HEK293 (cell line): ENCODE measurements at regions not wholly inside any gene's neighbourhood (a gene's known extent, or its start where the extent isn't known, plus 50 kb on each side); places are given as distances from the start of the nearest gene placed in this dataset.

Source experiments
- CTCF ChIA-PET: fragments of 350-600 bp; formaldehyde crosslinking; extraction: SDS; loops from one replicate; lab custom pipeline; 2021; ENCODE audit warnings: antibody characterized with exemption; lab: Yijun Ruan, JAX
- POLR2A ChIA-PET: fragments of 300-600 bp; formaldehyde crosslinking; extraction: SDS; loops from one replicate; lab custom pipeline; 2020; ENCODE audit warnings: antibody characterized with exemption, inconsistent platforms; lab: Yijun Ruan, JAX
- H3K27ac ChIP-seq: fragments of 200-500 bp; sonication (Bioruptor generic); 2 replicates; pipeline ENCODE4 v1.5.1; 2014; ENCODE audit warnings: low read depth, low read length, control low read depth, inconsistent platforms; ENCODE audit errors: extremely low read depth
- H3K36me3 ChIP-seq, 2 experiments: fragments of 200-500 bp in 1 of 2; sonication (Bioruptor generic) in 1 of 2; 1 replicate in 1 of 2; 2 replicates in 1 of 2; pipeline ENCODE4 v1.5.1; 2014 to 2017; ENCODE audit warnings: inconsistent platforms in 2 of 2, low read length in 2 of 2; ENCODE audit not compliant: control insufficient read depth in 2 of 2, insufficient read depth in 1 of 2
- H3K4me1 ChIP-seq: fragments of 200-500 bp; sonication (Bioruptor generic); 2 replicates; pipeline ENCODE4 v1.5.1; 2014; ENCODE audit warnings: mild to moderate bottlenecking, low read length, inconsistent platforms; ENCODE audit not compliant: control insufficient read depth, insufficient read depth
- H3K4me3 ChIP-seq: 2 replicates; pipeline ENCODE4 v1.5.1; 2011; ENCODE audit warnings: low read depth, mild to moderate bottlenecking, control low read depth, low read length, moderate library complexity
- H3K9me3 ChIP-seq: fragments of 200-500 bp; sonication (Bioruptor generic); 2 replicates; pipeline ENCODE4 v1.5.1; 2014; ENCODE audit warnings: low read depth, low read length, inconsistent platforms; ENCODE audit not compliant: control insufficient read depth, insufficient read depth
- AEBP2 ChIP-seq: fragments of 450-650 bp; formaldehyde crosslinking; IDR thresholded peaks from 2 replicates; pipeline ENCODE4 v1.5.1; 2016; ENCODE audit warnings: missing biosample characterization, missing genetic modification characterization, borderline replicate concordance
- KLF10 ChIP-seq: fragments of 450-650 bp; IDR thresholded peaks from 2 replicates; pipeline ENCODE4 v1.5.1; 2018; ENCODE audit warnings: missing biosample characterization, mild to moderate bottlenecking, missing genetic modification characterization
- MZF1 ChIP-seq: fragments of 450-650 bp; formaldehyde crosslinking; IDR thresholded peaks from 2 replicates; pipeline ENCODE4 v1.5.1; 2017; ENCODE audit warnings: missing biosample characterization, missing genetic modification characterization, borderline replicate concordance
- OVOL3 ChIP-seq: fragments of 450-650 bp; formaldehyde crosslinking; IDR thresholded peaks from 2 replicates; pipeline ENCODE4 v1.5.1; 2016; ENCODE audit warnings: missing biosample characterization, missing genetic modification characterization
- SCRT1 ChIP-seq: fragments of 450-650 bp; formaldehyde crosslinking; IDR thresholded peaks from 2 replicates; pipeline ENCODE4 v1.5.1; 2016; ENCODE audit warnings: missing biosample characterization, missing genetic modification characterization, borderline replicate concordance
- SETDB1 ChIP-seq: IDR thresholded peaks from one replicate; pipeline ENCODE4 v1.6.1; 2017; ENCODE audit warnings: mild to moderate bottlenecking, low read length, moderate library complexity, mixed read lengths; ENCODE audit not compliant: insufficient read length
- WT1 ChIP-seq: fragments of 450-650 bp; formaldehyde crosslinking; IDR thresholded peaks from 2 replicates; pipeline ENCODE4 v1.5.1; 2016; ENCODE audit warnings: missing biosample characterization, missing genetic modification characterization
- ZNF132 ChIP-seq: fragments of 450-650 bp; formaldehyde crosslinking; IDR thresholded peaks from 2 replicates; pipeline ENCODE4 v1.5.1; 2017; ENCODE audit warnings: missing biosample characterization, missing genetic modification characterization, borderline replicate concordance
- ZNF223 ChIP-seq: fragments of 450-650 bp; formaldehyde crosslinking; IDR thresholded peaks from 2 replicates; pipeline ENCODE4 v1.5.1; 2016; ENCODE audit warnings: missing biosample characterization, missing genetic modification characterization
- ZNF274 ChIP-seq, 2 experiments: fragments of 200-500 bp in 1 of 2; fragments of 450-650 bp in 1 of 2; sonication (Bioruptor generic) in 1 of 2; formaldehyde crosslinking in 1 of 2; IDR thresholded peaks; 2 replicates each; pipeline versions ENCODE4 v1.5.1 to v1.6.1; 2014 to 2016; ENCODE audit warnings: borderline replicate concordance in 1 of 2, inconsistent platforms in 1 of 2, low read length in 1 of 2, missing biosample characterization in 1 of 2, missing genetic modification characterization in 1 of 2
- ZNF280C ChIP-seq: fragments of 450-650 bp; formaldehyde crosslinking; IDR thresholded peaks from 2 replicates; pipeline ENCODE4 v1.5.1; 2016; ENCODE audit warnings: missing biosample characterization, missing genetic modification characterization
- ZNF362 ChIP-seq: fragments of 450-650 bp; formaldehyde crosslinking; IDR thresholded peaks from 2 replicates; pipeline ENCODE4 v1.5.1; 2016; ENCODE audit warnings: missing biosample characterization, missing genetic modification characterization
- ZNF37A ChIP-seq: fragments of 450-650 bp; IDR thresholded peaks from 2 replicates; pipeline ENCODE4 v1.5.1; 2018; ENCODE audit warnings: missing biosample characterization, missing genetic modification characterization
- ZNF473 ChIP-seq: fragments of 450-650 bp; formaldehyde crosslinking; IDR thresholded peaks from 2 replicates; pipeline ENCODE4 v1.5.1; 2017; ENCODE audit warnings: missing biosample characterization, missing genetic modification characterization
- ZNF48 ChIP-seq: fragments of 450-650 bp; formaldehyde crosslinking; IDR thresholded peaks from 2 replicates; pipeline ENCODE4 v1.5.1; 2016; ENCODE audit warnings: missing biosample characterization, missing genetic modification characterization
- ZNF518A ChIP-seq: fragments of 450-650 bp; formaldehyde crosslinking; conservative IDR thresholded peaks from 2 replicates; pipeline ENCODE4 v1.5.1; 2016; ENCODE audit warnings: low read depth, missing biosample characterization, missing genetic modification characterization
- ZNF529 ChIP-seq: fragments of 450-650 bp; formaldehyde crosslinking; IDR thresholded peaks from 2 replicates; pipeline ENCODE4 v1.5.1; 2017; ENCODE audit warnings: missing genetic modification characterization, missing biosample characterization; ENCODE audit not compliant: insufficient replicate concordance
- ZNF580 ChIP-seq: fragments of 450-650 bp; formaldehyde crosslinking; IDR thresholded peaks from 2 replicates; pipeline ENCODE4 v1.5.1; 2016; ENCODE audit warnings: missing biosample characterization, missing genetic modification characterization
- ZNF707 ChIP-seq: fragments of 450-650 bp; formaldehyde crosslinking; IDR thresholded peaks from 2 replicates; pipeline ENCODE4 v1.5.1; 2016; ENCODE audit warnings: missing biosample characterization, missing genetic modification characterization
- ZNF747 ChIP-seq: fragments of 450-650 bp; formaldehyde crosslinking; IDR thresholded peaks from 2 replicates; pipeline ENCODE4 v1.5.1; 2016; ENCODE audit warnings: missing biosample characterization, missing genetic modification characterization
- ZNF776 ChIP-seq: fragments of 450-650 bp; formaldehyde crosslinking; IDR thresholded peaks from 2 replicates; pipeline ENCODE4 v1.5.0; 2017; ENCODE audit warnings: missing biosample characterization, missing genetic modification characterization, borderline replicate concordance
- ZNF791 ChIP-seq: fragments of 450-650 bp; formaldehyde crosslinking; IDR thresholded peaks from 2 replicates; pipeline ENCODE4 v1.5.1; 2016; ENCODE audit warnings: missing biosample characterization, missing genetic modification characterization
- ZSCAN5A ChIP-seq: fragments of 450-650 bp; formaldehyde crosslinking; IDR thresholded peaks from 2 replicates; pipeline ENCODE4 v1.5.1; 2016; ENCODE audit warnings: missing biosample characterization, missing genetic modification characterization

- H3K27ac ChIP-seq = no peak overlapping the region
- CTCF ChIA-PET = interaction anchor here (0.9 kb wide), 1 partner anchor 363 kb away, joined by 3 read pairs; no protein-coding TSS in a partner anchor
- POLR2A ChIA-PET = no interaction called here
- peaks cover 14% of the 10 kb centered on the region for H3K4me1 ChIP-seq
- TF ChIP-seq ZNF223 (tag by site-specific recombination) = no peak
- TF ChIP-seq SETDB1 = no peak
- TF ChIP-seq ZNF707 (tag by site-specific recombination) = no peak
- TF ChIP-seq KLF10 (tag by site-specific recombination) = no peak
- TF ChIP-seq ZNF518A (tag by site-specific recombination) = no peak
- TF ChIP-seq ZNF37A (tag by site-specific recombination) = no peak
- no peak for TF ChIP-seq ZNF48
- no peak for TF ChIP-seq ZNF747 (tag by site-specific recombination)
- no peaks in the 10 kb centered on the region for H3K36me3 ChIP-seq
- no peak overlapping the region for H3K4me3 ChIP-seq
- H3K9me3 ChIP-seq = no peaks in the 10 kb centered on the region
Measured at GRCh38 chr7:41245916-41246315, 457.0 kb downstream of the INHBA start.

- POLR2A ChIA-PET = no interaction called here
- peaks cover 14% of the 10 kb centered on the region for H3K4me1 ChIP-seq
- no peak overlapping the region for H3K4me3 ChIP-seq
- H3K9me3 ChIP-seq = no peaks in the 10 kb centered on the region
- H3K36me3 ChIP-seq = no peaks in the 10 kb centered on the region
- no peak overlapping the region for H3K27ac ChIP-seq
- CTCF ChIA-PET = interaction anchor here (0.6 to 0.7 kb wide), 2 partner anchors 43 to 70 kb away, joined by 3 read pairs; no protein-coding TSS in a partner anchor
- TF ChIP-seq ZNF529 (tag by site-specific recombination) (no peak), ZSCAN5A (tag by site-specific recombination) (no peak), MZF1 (tag by site-specific recombination) (no peak), WT1 (tag by site-specific recombination) (no peak), OVOL3 (tag by site-specific recombination) (no peak), ZNF473 (tag by site-specific recombination) (no peak), AEBP2 (tag by site-specific recombination) (no peak), ZNF776 (no peak), ZNF132 (no peak), ZNF580 (tag by site-specific recombination) (no peak), ZNF362 (tag by site-specific recombination) (no peak), ZNF791 (tag by site-specific recombination) (no peak), ZNF274 (IDR thresholded peaks at IDR 0.05; ENCODE audit: low read length) (no peak), ZNF274 (tag by site-specific recombination; IDR thresholded peaks at IDR 0.05; ENCODE audit: borderline replicate concordance) (no peak), SCRT1 (no peak), ZNF280C (tag by site-specific recombination) (no peak)
Measured at GRCh38 chr7:41244246-41244645, 458.6 kb downstream of the INHBA start.
